H9 (cell line): ENCODE measurements at regions not wholly inside any gene's neighbourhood (a gene's known extent, or its start where the extent isn't known, plus 50 kb on each side); places are given as distances from the start of the nearest gene placed in this dataset.

Source experiments
- DNase-seq: peaks from one replicate; pipeline ENCODE4 v3.0.0-alpha.2; 2017
- H2AFZ ChIP-seq: one replicate; pipeline ENCODE4 v1.6.1; 2013; ENCODE audit warnings: mild to moderate bottlenecking, low read length, control low read depth, moderate library complexity
- H2AK5ac ChIP-seq: 2 replicates; pipeline ENCODE4 v1.6.1; 2013; ENCODE audit warnings: low read length, control low read depth, mixed read lengths; ENCODE audit not compliant: insufficient read length
- H2BK120ac ChIP-seq: one replicate; pipeline ENCODE4 v1.6.1; 2013; ENCODE audit warnings: low read depth, mild to moderate bottlenecking, low read length, control low read depth, inconsistent platforms; ENCODE audit not compliant: poor library complexity, severe bottlenecking
- H2BK12ac ChIP-seq: 2 replicates; pipeline ENCODE4 v1.6.1; 2013; ENCODE audit warnings: low read length, control low read depth, mixed read lengths, low read depth; ENCODE audit not compliant: insufficient read length
- H2BK15ac ChIP-seq: 2 replicates; pipeline ENCODE4 v1.6.1; 2013; ENCODE audit warnings: low read depth, low read length, control low read depth
- H2BK20ac ChIP-seq: one replicate; pipeline ENCODE4 v1.6.1; 2013; ENCODE audit warnings: low read depth, mild to moderate bottlenecking, low read length, control low read depth, inconsistent platforms; ENCODE audit not compliant: poor library complexity, severe bottlenecking
- H2BK5ac ChIP-seq: 2 replicates; pipeline ENCODE4 v1.6.1; 2013; ENCODE audit warnings: low read length, control low read depth, mixed read lengths; ENCODE audit not compliant: insufficient read length
- H3K14ac ChIP-seq: 2 replicates; pipeline ENCODE4 v1.6.1; 2013; ENCODE audit warnings: low read length, control low read depth; ENCODE audit not compliant: insufficient read depth
- H3K18ac ChIP-seq: 2 replicates; pipeline ENCODE4 v1.6.1; 2013; ENCODE audit warnings: low read depth, mild to moderate bottlenecking, mixed read lengths, low read length, control low read depth; ENCODE audit not compliant: insufficient read length
- H3K23ac ChIP-seq: 2 replicates; pipeline ENCODE4 v1.6.1; 2013; ENCODE audit warnings: low read length, control low read depth, mixed read lengths, low read depth; ENCODE audit not compliant: insufficient read length
- H3K23me2 ChIP-seq: 2 replicates; pipeline ENCODE4 v1.6.1; 2013; ENCODE audit warnings: low read depth, mild to moderate bottlenecking, mixed read lengths, low read length, control low read depth; ENCODE audit not compliant: insufficient read length, poor library complexity, severe bottlenecking
- H3K27ac ChIP-seq: 2 replicates; pipeline ENCODE4 v1.5.1; 2013; ENCODE audit warnings: low read length, control low read depth, mixed read lengths, low read depth; ENCODE audit not compliant: insufficient read length
- H3K27me3 ChIP-seq: 2 replicates; pipeline ENCODE4 v1.6.1; 2013; ENCODE audit warnings: low read length, control low read depth, inconsistent platforms; ENCODE audit not compliant: insufficient read depth
- H3K4ac ChIP-seq: 2 replicates; pipeline ENCODE4 v1.6.1; 2013; ENCODE audit warnings: low read depth, mild to moderate bottlenecking, control low read depth, inconsistent platforms, low read length, moderate library complexity
- H3K4me1 ChIP-seq: 2 replicates; pipeline ENCODE4 v1.6.1; 2013; ENCODE audit warnings: low read length, control low read depth, inconsistent platforms; ENCODE audit not compliant: insufficient read depth
- H3K4me2 ChIP-seq: 2 replicates; pipeline ENCODE4 v1.6.1; 2013; ENCODE audit warnings: low read length, control low read depth, mixed read lengths; ENCODE audit not compliant: insufficient read length, insufficient read depth
- H3K56ac ChIP-seq: 2 replicates; pipeline ENCODE4 v1.6.1; 2013; ENCODE audit warnings: low read depth, mild to moderate bottlenecking, mixed read lengths, low read length, control low read depth; ENCODE audit not compliant: insufficient read length
- H3K79me1 ChIP-seq: 2 replicates; pipeline ENCODE4 v1.6.1; 2013; ENCODE audit warnings: low read depth, mild to moderate bottlenecking, moderate library complexity, low read length, control low read depth, inconsistent platforms; ENCODE audit not compliant: insufficient read depth, poor library complexity, severe bottlenecking
- H3K79me2 ChIP-seq: 2 replicates; pipeline ENCODE4 v1.6.1; 2013; ENCODE audit warnings: low read length, control low read depth, inconsistent platforms; ENCODE audit not compliant: insufficient read depth
- H3K9ac ChIP-seq: 2 replicates; pipeline ENCODE4 v1.6.1; 2013; ENCODE audit warnings: low read length, control low read depth, mixed read lengths; ENCODE audit not compliant: insufficient read length; ENCODE audit errors: extremely low read depth
- H3K9me3 ChIP-seq: one replicate; pipeline ENCODE4 v1.6.1; 2013; ENCODE audit warnings: low read depth, low read length, inconsistent platforms; ENCODE audit not compliant: control insufficient read depth
- H3T11ph ChIP-seq: one replicate; pipeline ENCODE4 v1.6.1; 2013; ENCODE audit warnings: mild to moderate bottlenecking, low read length, control low read depth, inconsistent platforms
- H4K20me1 ChIP-seq: one replicate; pipeline ENCODE4 v1.6.1; 2013; ENCODE audit not compliant: control insufficient read depth, insufficient read length, insufficient read depth
- H4K5ac ChIP-seq: 2 replicates; pipeline ENCODE4 v1.6.1; 2013; ENCODE audit warnings: low read depth, mild to moderate bottlenecking, mixed read lengths, low read length, control low read depth; ENCODE audit not compliant: insufficient read length
- H4K8ac ChIP-seq: replicated peaks from 2 replicates; pipeline ENCODE4 v1.6.1; 2013; ENCODE audit warnings: low read length, control low read depth, mixed read lengths, low read depth; ENCODE audit not compliant: insufficient read length
- H4K91ac ChIP-seq: 2 replicates; pipeline ENCODE4 v1.6.1; 2013; ENCODE audit warnings: low read depth, mild to moderate bottlenecking, moderate library complexity, mixed read lengths, low read length, control low read depth; ENCODE audit not compliant: insufficient read length
- H3K27ac Mint-ChIP-seq, 3 experiments: 2 replicates in 2 of 3; 3 replicates in 1 of 3; pipeline ENCODE4 v1.8.0; 2020 to 2021; ENCODE audit warnings: mixed read lengths in 3 of 3, mild to moderate bottlenecking in 1 of 3, moderate library complexity in 1 of 3
- H3K27me3 Mint-ChIP-seq: 2 replicates; pipeline ENCODE4 v1.8.0; 2021; ENCODE audit warnings: low read depth, mild to moderate bottlenecking, moderate library complexity, mixed read lengths
- H3K36me3 Mint-ChIP-seq, 3 experiments: 2 replicates in 2 of 3; 3 replicates in 1 of 3; pipeline ENCODE4 v1.8.0; 2020 to 2021; ENCODE audit warnings: low read depth in 3 of 3, mixed read lengths in 3 of 3; ENCODE audit not compliant: insufficient read depth in 1 of 3
- H3K4me1 Mint-ChIP-seq, 2 experiments: 2 replicates each; pipeline ENCODE4 v1.8.0; 2020; ENCODE audit warnings: mixed read lengths in 2 of 2
- H3K4me3 Mint-ChIP-seq, 2 experiments: 2 replicates in 1 of 2; 3 replicates in 1 of 2; pipeline ENCODE4 v1.8.0; 2020 to 2021; ENCODE audit warnings: mild to moderate bottlenecking in 2 of 2, mixed read lengths in 2 of 2, moderate library complexity in 1 of 2
- H3K9me3 Mint-ChIP-seq, 2 experiments: 2 replicates in 1 of 2; 3 replicates in 1 of 2; pipeline ENCODE4 v1.8.0; 2020; ENCODE audit warnings: mild to moderate bottlenecking in 2 of 2, mixed read lengths in 2 of 2, moderate library complexity in 1 of 2
- CTCF ChIP-seq: fragments of 200-600 bp; sonication (generic); conservative IDR thresholded peaks from 3 replicates; pipeline ENCODE4 v1.8.0; 2021; ENCODE audit warnings: antibody characterized with exemption, mild to moderate bottlenecking
- WGBS: extraction: QIAGEN DNeasy Blood & Tissue Kit; methylation state at CpG from one replicate; pipeline ENCODE4 v1.1.7; 2013; ENCODE audit warnings: missing lambda C conversion rate, low lambda C conversion rate, mixed read lengths; ENCODE audit not compliant: insufficient read length; ENCODE audit errors: extremely low coverage; 5-methylcytosine and 5-hydroxymethylcytosine counted together

- no peaks in the 10 kb centered on the region; the same call in 1 of the 2 replicates for H3K27me3 Mint-ChIP-seq
- no peak overlapping the region for H2BK15ac ChIP-seq
- H3K4me1 Mint-ChIP-seq: no peaks in the 10 kb centered on the region
- no peak overlapping the region for H3K27ac Mint-ChIP-seq
- DNase-seq: no peak
- no peaks in the 10 kb centered on the region for H3K27me3 ChIP-seq
- no peak overlapping the region for H3K14ac ChIP-seq
- no peak overlapping the region for H2BK20ac ChIP-seq
- no peak overlapping the region for H3K4me3 Mint-ChIP-seq
- H3K9ac ChIP-seq: no peak overlapping the region
- H3K56ac ChIP-seq: no peak overlapping the region
- H3K23ac ChIP-seq: no peak overlapping the region
- H2BK120ac ChIP-seq: no peak overlapping the region
- no peak overlapping the region for H2BK12ac ChIP-seq
- H2BK5ac ChIP-seq: no peak overlapping the region
- no peaks in the 10 kb centered on the region for H3K79me1 ChIP-seq
- H4K91ac ChIP-seq: no peak overlapping the region
- WGBS: no CpG with 5 or more reads among the region's 1 CpG
- H3K9me3 ChIP-seq: no peaks in the 10 kb centered on the region
- H3K9me3 Mint-ChIP-seq: peaks cover 13 to 54% of the 10 kb centered on the region in 2 experiments
- peaks cover 23 to 33% (median 29%) of the 10 kb centered on the region in 3 experiments for H3K36me3 Mint-ChIP-seq
- no peak overlapping the region for H3K27ac ChIP-seq
- H4K5ac ChIP-seq: no peak overlapping the region
- no peak overlapping the region for H2AK5ac ChIP-seq
- no peak overlapping the region for H3K18ac ChIP-seq
- TF ChIP-seq CTCF: no peak
- H3K23me2 ChIP-seq: no peaks in the 10 kb centered on the region
- no peaks in the 10 kb centered on the region for H4K20me1 ChIP-seq
- H3K4me2 ChIP-seq: no peak overlapping the region
- H3K79me2 ChIP-seq: no peaks in the 10 kb centered on the region
- no peaks in the 10 kb centered on the region for H3K4me1 ChIP-seq
- H3T11ph ChIP-seq: no peak overlapping the region
- H2AFZ ChIP-seq: no peak overlapping the region
- H4K8ac ChIP-seq: no peak overlapping the region
- no peak overlapping the region for H3K4ac ChIP-seq
Measured at GRCh38 chr4:178205826-178206225, 763.6 kb upstream of the AGA start.
